Thoracic aorta (tissue), 2 donors: ENCODE measurements at regions not wholly inside any gene's neighbourhood (a gene's known extent, or its start where the extent isn't known, plus 50 kb on each side); places are given as distances from the start of the nearest gene placed in this dataset.

Experiments
- ATAC-seq: fragments of 150-250 bp; one replicate; pipeline ENCODE4 v1.8.0; 2017; ENCODE audit warnings: low read depth; ENCODE audit not compliant: insufficient number of reproducible peaks, low FRiP score
- DNase-seq: peaks from one replicate; pipeline ENCODE4 v3.0.0-alpha.2; 2020; ENCODE audit warnings: low spot score
- H3K27ac ChIP-seq, 2 donors: fragments of 200-600 bp; sonication (generic); 1 replicate in 1 of 2; 2 replicates in 1 of 2; pipeline ENCODE4 v1.5.1; 2016; ENCODE audit warnings: mild to moderate bottlenecking in 2 of 2, moderate library complexity in 2 of 2
- H3K27me3 ChIP-seq: fragments of 200-600 bp; sonication (generic); replicated peaks from 2 replicates; pipeline ENCODE4 v1.6.0; 2016; ENCODE audit warnings: mild to moderate bottlenecking; ENCODE audit not compliant: insufficient read depth
- H3K36me3 ChIP-seq: fragments of 200-600 bp; sonication (generic); one replicate; pipeline ENCODE4 v1.5.1; 2016
- H3K4me1 ChIP-seq, 2 donors: fragments of 200-600 bp; sonication (generic); 1 replicate in 1 of 2; 2 replicates in 1 of 2; pipeline versions ENCODE4 v1.5.1 to v1.6.0; 2016; ENCODE audit warnings: low read depth in 2 of 2, mild to moderate bottlenecking in 1 of 2; ENCODE audit not compliant: control insufficient read depth in 1 of 2
- H3K4me3 ChIP-seq: fragments of 200-600 bp; sonication (generic); 2 replicates; pipeline ENCODE4 v1.5.1; 2016; ENCODE audit warnings: mild to moderate bottlenecking
- H3K9me3 ChIP-seq: fragments of 200-600 bp; sonication (generic); 2 replicates; pipeline ENCODE4 v1.5.1; 2016
- TF ChIP-seq, protein P1 (sequence below): fragments of 200-600 bp; sonication (generic); IDR thresholded peaks from one replicate; pipeline ENCODE4 v1.5.1; 2019; ENCODE audit warnings: antibody characterized with exemption

DNA sequence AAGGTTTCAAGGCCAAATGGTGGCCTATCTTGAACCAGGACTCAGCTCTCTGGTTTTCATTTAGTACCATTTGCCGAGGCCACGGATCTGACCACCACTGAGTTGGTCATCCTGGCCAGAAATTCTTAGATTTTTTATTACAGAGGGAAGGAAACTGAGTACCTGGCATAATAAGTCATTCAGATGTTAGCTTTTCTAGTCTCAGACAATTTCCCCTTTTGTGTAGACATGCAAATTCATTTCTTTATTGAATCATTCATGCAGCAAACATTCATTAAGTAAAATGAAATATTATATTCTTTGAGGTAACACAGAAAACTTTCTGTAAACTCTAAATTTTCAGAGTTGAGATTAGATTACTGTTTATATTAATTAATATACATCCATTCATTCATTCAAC lies 223.7 kb downstream of the PDCD6IP start:
- no peaks in the 10 kb centered on the region for H3K36me3 ChIP-seq
- TF ChIP-seq, protein P1, sequence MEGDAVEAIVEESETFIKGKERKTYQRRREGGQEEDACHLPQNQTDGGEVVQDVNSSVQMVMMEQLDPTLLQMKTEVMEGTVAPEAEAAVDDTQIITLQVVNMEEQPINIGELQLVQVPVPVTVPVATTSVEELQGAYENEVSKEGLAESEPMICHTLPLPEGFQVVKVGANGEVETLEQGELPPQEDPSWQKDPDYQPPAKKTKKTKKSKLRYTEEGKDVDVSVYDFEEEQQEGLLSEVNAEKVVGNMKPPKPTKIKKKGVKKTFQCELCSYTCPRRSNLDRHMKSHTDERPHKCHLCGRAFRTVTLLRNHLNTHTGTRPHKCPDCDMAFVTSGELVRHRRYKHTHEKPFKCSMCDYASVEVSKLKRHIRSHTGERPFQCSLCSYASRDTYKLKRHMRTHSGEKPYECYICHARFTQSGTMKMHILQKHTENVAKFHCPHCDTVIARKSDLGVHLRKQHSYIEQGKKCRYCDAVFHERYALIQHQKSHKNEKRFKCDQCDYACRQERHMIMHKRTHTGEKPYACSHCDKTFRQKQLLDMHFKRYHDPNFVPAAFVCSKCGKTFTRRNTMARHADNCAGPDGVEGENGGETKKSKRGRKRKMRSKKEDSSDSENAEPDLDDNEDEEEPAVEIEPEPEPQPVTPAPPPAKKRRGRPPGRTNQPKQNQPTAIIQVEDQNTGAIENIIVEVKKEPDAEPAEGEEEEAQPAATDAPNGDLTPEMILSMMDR: no peak
- ATAC-seq (no peak), DNase-seq (no peak)
- H3K27me3 ChIP-seq: no peaks in the 10 kb centered on the region
- no peaks in the 10 kb centered on the region for H3K4me1 ChIP-seq
- H3K9me3 ChIP-seq: no peaks in the 10 kb centered on the region
- no peak overlapping the region for H3K4me3 ChIP-seq
- H3K27ac ChIP-seq: no peak overlapping the region

DNA sequence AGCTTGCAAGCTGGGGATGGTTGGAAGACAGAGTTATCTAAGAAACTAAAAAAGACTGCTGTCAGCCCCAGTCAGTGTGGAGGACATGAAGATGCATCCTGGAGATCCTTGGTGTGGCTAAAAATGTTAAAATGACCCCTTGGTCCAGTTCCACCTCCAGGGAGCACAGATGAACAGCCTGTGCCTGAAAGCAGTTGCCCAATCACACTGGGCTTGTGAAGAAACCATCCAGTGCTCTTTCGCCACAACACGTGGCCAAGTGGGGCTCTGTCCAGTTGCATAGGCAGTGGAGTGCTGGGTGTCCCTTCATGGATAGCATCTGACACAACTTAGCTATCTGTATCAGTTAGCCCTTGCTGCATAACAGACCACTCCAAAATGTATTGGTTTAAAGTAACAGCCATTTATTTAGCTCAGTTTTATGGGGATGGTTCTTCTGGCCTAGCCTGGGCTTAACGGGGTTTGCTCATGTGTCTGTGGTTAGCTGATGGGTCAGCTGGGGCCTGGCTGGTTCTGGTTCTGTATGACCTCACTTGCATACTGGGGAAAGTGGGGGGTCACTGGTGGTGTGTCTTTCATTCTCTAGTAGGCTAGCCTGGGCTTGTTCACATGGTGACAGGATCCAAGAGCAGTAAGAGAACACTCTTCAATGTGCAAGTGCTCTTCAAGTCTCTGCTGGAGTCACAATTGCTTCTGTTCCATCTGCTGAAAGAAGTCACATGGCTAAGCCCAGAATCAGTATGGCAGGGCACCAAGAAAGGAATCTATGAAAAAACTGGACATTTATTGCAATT lies 226.2 kb downstream of the PDCD6IP start:
- no peaks in the 10 kb centered on the region for H3K4me1 ChIP-seq
- no peak for DNase-seq
- H3K27me3 ChIP-seq: no peaks in the 10 kb centered on the region
- TF ChIP-seq, protein P1: no peak
- H3K27ac ChIP-seq: no peak overlapping the region
- no peak overlapping the region for H3K4me3 ChIP-seq
- no peaks in the 10 kb centered on the region for H3K36me3 ChIP-seq
- no peak for ATAC-seq
- no peaks in the 10 kb centered on the region for H3K9me3 ChIP-seq

DNA sequence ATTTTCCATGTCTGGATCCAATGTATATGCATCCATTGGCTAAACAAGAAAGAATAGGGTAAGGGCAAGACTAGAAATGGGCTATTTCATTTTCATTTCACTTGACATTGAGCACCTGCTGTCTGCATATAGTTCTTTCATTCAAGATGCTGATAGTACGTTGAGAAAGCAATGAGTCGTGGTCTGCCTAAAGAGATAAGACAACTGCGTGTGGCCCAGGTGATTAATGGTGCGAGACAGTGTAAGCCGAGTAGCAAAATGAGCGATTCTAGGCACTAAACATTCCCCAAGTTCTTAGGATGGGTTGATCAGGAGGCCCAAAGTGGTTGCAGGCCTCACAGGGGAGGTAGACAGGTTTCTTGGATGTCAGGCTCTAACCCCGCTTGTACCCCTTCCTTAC lies 235.4 kb downstream of the PDCD6IP start:
- Histone ChIP-seq H3K4me3 (no peak overlapping the region), H3K9me3 (no peaks in the 10 kb centered on the region), H3K4me1 (no peaks in the 10 kb centered on the region), H3K27ac (no peak overlapping the region), H3K36me3 (no peaks in the 10 kb centered on the region), H3K27me3 (no peaks in the 10 kb centered on the region)
- ATAC-seq: no peak
- no peak for DNase-seq
- TF ChIP-seq, protein P1: no peak

DNA sequence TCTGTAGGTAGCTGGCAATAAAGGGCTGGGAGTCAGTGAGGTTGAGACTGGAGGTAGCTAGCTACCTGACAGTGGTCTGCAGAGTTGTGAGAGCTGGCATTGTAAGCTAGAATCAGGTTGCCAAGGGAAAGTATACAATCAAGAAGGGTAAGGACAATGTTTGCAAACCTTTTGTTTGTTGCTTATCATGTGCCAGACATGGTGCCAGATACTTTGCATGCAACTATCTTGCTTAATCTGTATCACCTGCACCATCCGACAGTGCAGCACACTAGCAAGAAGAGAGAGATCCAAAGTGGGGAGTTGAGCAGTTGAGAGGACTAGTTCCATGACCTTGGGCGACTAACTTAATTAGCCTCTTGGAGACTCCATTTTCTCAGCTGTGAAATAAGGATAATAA lies 236.4 kb downstream of the PDCD6IP start:
- no peaks in the 10 kb centered on the region for H3K27me3 ChIP-seq
- TF ChIP-seq, protein P1: no peak
- no peak overlapping the region for H3K27ac ChIP-seq
- H3K36me3 ChIP-seq: no peaks in the 10 kb centered on the region
- no peak overlapping the region for H3K4me3 ChIP-seq
- H3K9me3 ChIP-seq: no peaks in the 10 kb centered on the region
- no peak for DNase-seq
- H3K4me1 ChIP-seq: no peaks in the 10 kb centered on the region
- ATAC-seq: no peak

DNA sequence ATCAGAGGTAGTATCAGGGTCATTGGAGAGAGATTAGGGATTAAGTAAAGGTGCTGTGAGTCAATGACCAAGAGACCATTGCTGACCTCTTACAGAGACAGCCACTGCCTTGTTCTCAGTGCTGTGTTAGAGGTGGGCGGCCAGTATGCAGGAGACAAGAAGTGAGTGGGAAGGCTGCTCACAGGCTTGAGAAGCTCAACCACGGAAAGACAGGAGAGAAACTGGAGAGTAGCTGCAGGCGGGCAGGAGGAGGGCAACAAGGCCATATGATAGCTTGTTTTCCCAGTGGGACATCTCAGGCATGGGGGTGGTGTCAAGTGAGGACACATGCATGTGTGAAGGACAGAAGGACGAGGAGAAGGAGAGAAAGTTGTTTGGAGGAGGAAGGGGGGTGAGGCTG lies 237.3 kb downstream of the PDCD6IP start:
- H3K4me1 ChIP-seq: no peaks in the 10 kb centered on the region
- TF ChIP-seq, protein P1: no peak
- no peak for DNase-seq
- H3K4me3 ChIP-seq: no peak overlapping the region
- H3K27me3 ChIP-seq: no peaks in the 10 kb centered on the region
- ATAC-seq: no peak
- no peak overlapping the region for H3K27ac ChIP-seq
- H3K9me3 ChIP-seq: no peaks in the 10 kb centered on the region
- no peaks in the 10 kb centered on the region for H3K36me3 ChIP-seq
